ENCODE measurements at regions not wholly inside any gene's neighbourhood (a gene's known extent, or its start where the extent isn't known, plus 50 kb on each side); places are given as distances from the start of the nearest gene placed in this dataset.
"Not testable (repeated sequence)": the region's sequence is repeated elsewhere in the genome, so short reads cannot be mapped to it uniquely, and the experiment has no call there.

GRCh38 chr19:27717825-27718224 is 1495.1 kb downstream of the UQCRFS1 start:
- Mint-ChIP-seq H3K4me1 (no peaks in the 10 kb centered on the region), H3K9me3 (peaks cover 36% of the 10 kb centered on the region), H3K36me3 (ENCODE audit: low read depth) (peaks cover 2% of the 10 kb centered on the region), H3K4me3 (no peak overlapping the region), H3K27me3 (no peaks in the 10 kb centered on the region), H3K27ac (no peak overlapping the region)
- ChIA-PET POLR2A (no interaction called here), CTCF (no interaction called here)
- DNase-seq = no peak
- intact Hi-C loops (cut with micrococcal nuclease) = no loop called here
- ATAC-seq (ENCODE audit: low read depth) = no peak
- TF ChIP-seq CTCF (IDR thresholded peaks at IDR 0.05) = no peak

- TF ChIP-seq CTCF (IDR thresholded peaks at IDR 0.05) = no peak
- no peak for ATAC-seq (ENCODE audit: low read depth)
- Mint-ChIP-seq H3K36me3 (ENCODE audit: low read depth) (no peaks in the 10 kb centered on the region), H3K9me3 (peaks cover 40% of the 10 kb centered on the region), H3K4me3 (no peak overlapping the region), H3K27ac (no peak overlapping the region), H3K4me1 (no peaks in the 10 kb centered on the region), H3K27me3 (no peaks in the 10 kb centered on the region)
- intact Hi-C loops (cut with micrococcal nuclease) = no loop called here
- ChIA-PET CTCF (no interaction called here), POLR2A (no interaction called here)
- DNase-seq = no peak
Observed at GRCh38 chr19:27716922-27717321, 1496.0 kb downstream of the UQCRFS1 start.

- no peaks in the 10 kb centered on the region for H3K36me3 Mint-ChIP-seq (ENCODE audit: low read depth)
- POLR2A ChIA-PET = no interaction called here
- DNase-seq (no peak), ATAC-seq (ENCODE audit: low read depth) (no peak)
- no peak for TF ChIP-seq CTCF (IDR thresholded peaks at IDR 0.05)
- H3K4me1 Mint-ChIP-seq = no peaks in the 10 kb centered on the region
- peaks cover 35% of the 10 kb centered on the region for H3K9me3 Mint-ChIP-seq
- H3K27me3 Mint-ChIP-seq = no peaks in the 10 kb centered on the region
- CTCF ChIA-PET = no interaction called here
- H3K27ac Mint-ChIP-seq = no peak overlapping the region
- intact Hi-C loops (cut with micrococcal nuclease) = no loop called here
- H3K4me3 Mint-ChIP-seq = no peak overlapping the region
Observed at GRCh38 chr19:27714857-27715256, 1498.1 kb downstream of the UQCRFS1 start.

GRCh38 chr19:27709496-27709895 is 1503.5 kb downstream of the UQCRFS1 start:
- POLR2A ChIA-PET = no interaction called here
- no peak for ATAC-seq (ENCODE audit: low read depth)
- CTCF ChIA-PET = no interaction called here
- H3K27me3 Mint-ChIP-seq = no peaks in the 10 kb centered on the region
- no peak overlapping the region for H3K4me3 Mint-ChIP-seq
- H3K9me3 Mint-ChIP-seq = peaks cover 19% of the 10 kb centered on the region
- no peak for TF ChIP-seq CTCF (IDR thresholded peaks at IDR 0.05)
- no peaks in the 10 kb centered on the region for H3K36me3 Mint-ChIP-seq (ENCODE audit: low read depth)
- intact Hi-C loops (cut with micrococcal nuclease) = no loop called here
- no peak overlapping the region for H3K27ac Mint-ChIP-seq
- H3K4me1 Mint-ChIP-seq = no peaks in the 10 kb centered on the region
- no peak for DNase-seq

GRCh38 chr19:27708986-27709385 is 1504.0 kb downstream of the UQCRFS1 start:
- peaks cover 18% of the 10 kb centered on the region for H3K9me3 Mint-ChIP-seq
- DNase-seq; H3K27me3 Mint-ChIP-seq; ATAC-seq (ENCODE audit: low read depth); H3K4me1 Mint-ChIP-seq; intact Hi-C loops (cut with micrococcal nuclease); CTCF ChIA-PET; POLR2A ChIA-PET; H3K4me3 Mint-ChIP-seq; H3K27ac Mint-ChIP-seq; H3K36me3 Mint-ChIP-seq (ENCODE audit: low read depth): not testable (repeated sequence)

- ATAC-seq (ENCODE audit: low read depth); H3K4me3 Mint-ChIP-seq; H3K9me3 Mint-ChIP-seq; POLR2A ChIA-PET; H3K27ac Mint-ChIP-seq; H3K27me3 Mint-ChIP-seq; DNase-seq; H3K4me1 Mint-ChIP-seq; intact Hi-C loops (cut with micrococcal nuclease); H3K36me3 Mint-ChIP-seq (ENCODE audit: low read depth); CTCF ChIA-PET: not testable (repeated sequence)
Observed at GRCh38 chr19:27707026-27707425, 1505.9 kb downstream of the UQCRFS1 start.
